RWPE1 (cell line): ENCODE measurements at regions not wholly inside any gene's neighbourhood (a gene's known extent, or its start where the extent isn't known, plus 50 kb on each side); places are given as distances from the start of the nearest gene placed in this dataset.

Experiments used
- CTCF ChIA-PET: fragments of 350-600 bp; sonication (Branson Sonifier 250); formaldehyde crosslinking; extraction: SDS; loops from one replicate; lab custom pipeline; 2021; lab: Yijun Ruan, JAX
- POLR2A ChIA-PET: fragments of 400-600 bp; formaldehyde crosslinking; extraction: SDS; loops from one replicate; lab custom pipeline; 2020; ENCODE audit warnings: antibody characterized with exemption; ENCODE audit not compliant: low non-redundant PET; lab: Yijun Ruan, JAX
- DNase-seq: peaks from one replicate; pipeline ENCODE4 v3.0.0; 2012; ENCODE audit warnings: low spot score
- H3K27ac ChIP-seq: fragments of 450-650 bp; 2 replicates; pipeline ENCODE4 v1.5.1; 2017
- CTCF ChIP-seq: fragments of 450-650 bp; conservative IDR thresholded peaks from 2 replicates; pipeline ENCODE4 v1.5.1; 2017; ENCODE audit warnings: low read depth, mild to moderate bottlenecking

DNA sequence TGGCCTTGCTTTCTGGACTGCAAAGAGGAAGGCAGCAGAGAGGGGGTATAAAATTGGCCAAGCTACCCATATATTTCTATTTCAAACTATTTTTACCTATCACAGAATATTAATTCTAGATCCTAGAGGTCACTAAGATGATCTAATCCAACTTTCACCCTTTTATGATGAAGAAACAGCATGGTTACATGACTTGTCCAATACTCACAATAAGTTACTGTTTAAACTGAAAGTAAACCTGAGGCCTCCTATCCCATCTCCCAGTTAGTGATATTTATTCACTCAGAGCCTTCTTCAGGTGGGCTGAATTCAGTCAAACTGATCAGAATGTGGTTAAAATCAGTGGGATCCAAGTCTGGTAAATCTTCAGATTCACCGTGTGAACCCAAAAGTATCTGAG is 1345.1 kb downstream of the XPNPEP1 start:
- no peak for DNase-seq
- TF ChIP-seq CTCF: no peak
- CTCF ChIA-PET: no interaction called here
- POLR2A ChIA-PET: no interaction called here
- H3K27ac ChIP-seq: no peak overlapping the region

DNA sequence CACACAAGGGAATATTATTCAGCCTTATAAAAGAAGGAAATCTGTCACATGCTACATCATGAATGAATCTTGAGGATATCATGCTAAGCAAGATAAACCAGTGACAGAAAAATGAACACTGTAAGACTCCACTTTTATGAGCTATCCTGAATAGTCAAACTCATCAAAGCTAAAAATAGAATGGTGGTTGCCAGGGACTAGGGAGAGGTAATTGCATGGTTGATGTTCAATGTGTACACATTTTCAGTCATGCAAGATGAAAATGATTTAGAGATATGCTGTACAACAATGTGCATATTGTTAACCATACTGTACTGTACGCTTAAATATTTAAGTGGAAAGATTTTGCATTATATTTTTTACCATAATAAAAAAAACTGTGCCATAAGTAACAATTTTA is 1349.1 kb downstream of the XPNPEP1 start:
- no peak for TF ChIP-seq CTCF
- no peak for DNase-seq
- H3K27ac ChIP-seq: no peak overlapping the region
- ChIA-PET POLR2A (no interaction called here), CTCF (no interaction called here)

GRCh38 chr10:108568824-108569223 is 1354.5 kb downstream of the XPNPEP1 start:
- no peak for TF ChIP-seq CTCF
- no peak overlapping the region for H3K27ac ChIP-seq
- no peak for DNase-seq
- ChIA-PET POLR2A (no interaction called here), CTCF (no interaction called here)

DNA sequence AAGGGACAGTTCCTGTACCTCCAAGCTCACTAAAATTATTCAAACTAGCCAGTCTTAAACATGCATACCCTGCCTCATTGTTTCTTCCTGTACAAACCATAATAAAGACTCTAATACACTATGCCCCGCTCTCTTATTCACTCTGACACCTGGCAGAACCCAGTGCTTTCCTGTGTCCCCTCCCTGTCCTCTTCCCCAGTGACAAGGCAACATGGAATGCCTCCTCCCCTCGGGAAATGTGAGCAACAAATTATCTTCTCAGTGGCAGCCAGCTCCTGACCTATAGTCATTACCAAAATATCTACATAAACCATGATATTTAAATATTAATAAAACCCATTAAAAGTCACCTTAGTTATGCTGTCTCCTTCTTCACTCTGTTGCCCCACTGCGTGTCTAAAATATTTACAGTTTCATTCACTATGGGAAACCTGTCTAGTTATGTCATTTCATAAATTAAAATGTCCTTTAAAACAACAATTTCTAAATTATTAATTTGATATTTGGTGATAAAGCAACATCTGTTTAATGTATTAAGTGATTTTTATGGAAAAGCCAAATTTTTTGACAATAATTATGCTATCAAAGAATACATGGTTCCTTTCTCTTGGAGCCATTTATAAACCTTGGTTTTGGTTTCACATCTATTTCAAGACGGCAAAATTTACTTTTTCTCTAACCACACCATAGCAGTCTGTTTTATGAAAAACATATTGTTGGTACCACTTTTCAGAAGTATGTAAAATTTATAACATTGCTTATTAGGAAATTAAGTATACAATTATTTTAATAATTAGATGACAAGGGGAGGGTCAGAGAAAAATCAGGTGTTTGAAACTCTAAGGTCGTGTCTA is 1355.2 kb downstream of the XPNPEP1 start:
- ChIA-PET CTCF (no interaction called here), POLR2A (no interaction called here)
- DNase-seq: no peak
- no peak overlapping the region for H3K27ac ChIP-seq
- no peak for TF ChIP-seq CTCF

DNA sequence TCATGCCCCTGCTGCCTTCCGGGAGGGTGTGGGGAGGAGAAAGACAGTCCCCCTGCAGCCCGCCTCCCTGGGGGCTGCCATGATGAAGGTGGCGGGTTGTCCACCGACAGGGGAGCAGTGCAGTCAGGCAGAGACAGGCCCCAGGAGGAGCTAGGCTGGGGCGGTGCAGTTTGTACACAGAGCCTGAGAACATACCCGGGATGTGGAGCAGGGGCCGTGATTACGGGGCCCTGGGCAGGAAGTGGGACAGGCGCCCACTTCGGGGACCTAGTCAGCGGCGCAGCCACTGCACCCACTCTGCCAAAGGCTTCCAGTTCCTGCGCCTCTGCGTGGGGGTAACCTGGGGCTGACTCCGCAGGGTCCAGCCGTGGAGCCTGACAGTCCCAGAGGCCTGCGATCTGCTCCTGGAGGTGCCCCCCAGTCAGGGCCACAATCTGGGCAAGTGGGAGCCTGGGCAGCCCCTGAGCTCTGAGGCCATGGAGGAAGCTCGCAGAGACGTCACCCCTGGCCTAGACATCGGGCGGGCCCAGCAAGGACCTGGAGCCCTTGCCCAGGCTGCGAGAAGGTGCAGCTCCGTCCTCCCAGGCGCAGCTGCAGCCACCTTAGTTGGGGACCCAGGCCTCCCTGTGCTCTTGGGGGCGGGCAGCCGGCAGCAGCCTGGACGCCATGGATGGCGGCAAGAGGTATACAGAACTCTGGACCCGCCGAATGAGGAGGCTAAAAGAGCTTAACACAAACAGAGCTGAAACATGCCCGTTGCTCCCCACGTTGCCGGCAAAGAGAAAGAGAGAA is 1356.8 kb downstream of the XPNPEP1 start:
- ChIA-PET CTCF (no interaction called here), POLR2A (no interaction called here)
- TF ChIP-seq CTCF: no peak
- no peak for DNase-seq
- H3K27ac ChIP-seq: no peak overlapping the region

GRCh38 chr10:108562105-108562504 is 1361.2 kb downstream of the XPNPEP1 start:
- TF ChIP-seq CTCF: no peak
- H3K27ac ChIP-seq: no peak overlapping the region
- DNase-seq: no peak
- ChIA-PET POLR2A (no interaction called here), CTCF (no interaction called here)
